Heart left ventricle (tissue), 16 donors: ENCODE measurements at regions not wholly inside any gene's neighbourhood (a gene's known extent, or its start where the extent isn't known, plus 50 kb on each side); places are given as distances from the start of the nearest gene placed in this dataset.

ENCODE experiments used
- ATAC-seq, 4 donors: fragments of 200-7000 bp; cut with Tn5 transposase; one replicate each; pipeline ENCODE4 v1.9.1; 2020 to 2022; ENCODE audit warnings: moderate library complexity in 4 of 4, mild to moderate bottlenecking in 3 of 4, moderate number of reproducible peaks in 1 of 4
- DNase-seq, 5 donors: peaks; one replicate each; pipeline ENCODE4 v3.0.0-alpha.2; 2020
- H3K27ac ChIP-seq, 12 donors: fragments of 200-600 bp; sonication (generic) in 4 of 12; one replicate each; pipeline versions ENCODE4 v1.5.0 to v1.8.0; 2016 to 2022; ENCODE audit warnings: mild to moderate bottlenecking in 2 of 12
- H3K27me3 ChIP-seq, 9 donors: fragments of 200-600 bp; sonication (generic) in 2 of 9; one replicate each; pipeline versions ENCODE4 v1.5.1 to v1.8.0; 2016 to 2022; ENCODE audit warnings: mild to moderate bottlenecking in 3 of 9
- H3K36me3 ChIP-seq, 9 donors: fragments of 200-600 bp; sonication (generic) in 2 of 9; one replicate each; pipeline versions ENCODE4 v1.5.0 to v1.8.0; 2018 to 2022; ENCODE audit warnings: mild to moderate bottlenecking in 2 of 9
- H3K4me1 ChIP-seq, 12 donors: fragments of 200-600 bp; sonication (generic) in 4 of 12; one replicate each; pipeline versions ENCODE4 v1.5.0 to v1.8.0; 2016 to 2022; ENCODE audit warnings: mild to moderate bottlenecking in 3 of 12
- H3K4me3 ChIP-seq, 12 donors: fragments of 200-600 bp; sonication (generic) in 4 of 12; one replicate each; pipeline versions ENCODE4 v1.5.0 to v1.8.0; 2017 to 2022; ENCODE audit warnings: mild to moderate bottlenecking in 9 of 12, moderate library complexity in 4 of 12
- H3K9me3 ChIP-seq, 12 donors: fragments of 200-600 bp; sonication (generic) in 4 of 12; one replicate each; pipeline versions ENCODE4 v1.5.0 to v1.8.0; 2016 to 2022; ENCODE audit warnings: mild to moderate bottlenecking in 1 of 12
- CTCF ChIP-seq, 12 donors: fragments of 200-600 bp; sonication (generic) in 4 of 12; IDR thresholded peaks; one replicate each; pipeline versions ENCODE4 v1.5.0 to v1.8.0; 2018 to 2022; ENCODE audit warnings: antibody characterized with exemption in 12 of 12, mild to moderate bottlenecking in 5 of 12
- POLR2A ChIP-seq, 2 donors: fragments of 450-650 bp; IDR thresholded peaks; one replicate each; pipeline ENCODE4 v1.6.1; 2017; ENCODE audit warnings: antibody characterized with exemption in 2 of 2, mild to moderate bottlenecking in 2 of 2, moderate library complexity in 2 of 2
- WGBS, 4 donors: extraction: QIAGEN DNeasy Blood & Tissue Kit in 2 of 4; methylation state at CpG; one replicate each; pipeline versions ENCODE4 v1.1.5 to v1.1.7; 2013 to 2018; 5-methylcytosine and 5-hydroxymethylcytosine counted together
- intact Hi-C, 10 donors: fragments of 100-400 bp; cut with DNase I; formaldehyde crosslinking; loops; one replicate each; pipeline versions ENCODE4 v1.11.1 to v1.14.2; 2022
- donor health status: ischemic (EF 13 %, LVEDD 7.1; RV severe dilation, severe dysfunction).
- donor health status: healthy with polysubstance abuse.
- donor health status: DM: no; HTN: yes; CAD: no.
- donor health status: DM: no; HTN: no; CAD: no.
- donor health status: ischemic (EF 25% LVEDD 6.9; RV normal size, moderate dysfunction).
- donor health status: ischemic (EF 25% LVEDD 5.7; RV mildly dilated, moderate dysfunction).
- donor health status: healthy.
- donor health status: DM: yes; HTN: yes; CAD: no.
- donor health status: ischemic (EF 35%, LVEDD 5.7; RV mildly dilated, moderate dysfunction).
- donor health status: nonischemic (EF 11% LVEDD 7.7; RV severe dilation, severe dysfunction).
- donor health status: DM: yes; HTN: yes; CAD: no.
- donor health status: PGD.
- donor health status: ischemic (EF 29% LVEDD 5.4; RV normal size, mild dysfunction).
- donor health status: nonischemic (EF 23%, LVEDD 6.1; RV moderate dilation, normal function).

- WGBS, 4 donors: 57 to 69% (median 59%) methylated on average over 6 of the region's 6 CpGs
- Histone ChIP-seq H3K9me3 (no peaks in the 10 kb centered on the region), H3K36me3 (no peaks in the 10 kb centered on the region), H3K27me3 (no peaks in the 10 kb centered on the region), H3K27ac (no peak overlapping the region), H3K4me3 (no peak overlapping the region), H3K4me1 (peaks cover 0 to 9% (median 0%) of the 10 kb centered on the region in 12 donors)
- TF ChIP-seq POLR2A (IDR thresholded peaks at IDR 0.05): no peak
- no peak for TF ChIP-seq CTCF (IDR thresholded peaks at IDR 0.05)
- intact Hi-C loops: no loop called here
- peak in 3 of 4 donors; percentile 45 to 72 (median 71) for ATAC-seq
- no peak for DNase-seq
Observed at GRCh38 chr1:216854836-216855484, 131.7 kb upstream of the ESRRG start.

- no peaks in the 10 kb centered on the region for H3K9me3 ChIP-seq
- intact Hi-C loops: no loop called here
- TF ChIP-seq POLR2A (IDR thresholded peaks at IDR 0.05): no peak
- no peak for TF ChIP-seq CTCF (IDR thresholded peaks at IDR 0.05)
Observed at GRCh38 chr1:216851073-216851472, 127.8 kb upstream of the ESRRG start.

GRCh38 chr1:216849146-216849545 lies 125.9 kb upstream of the ESRRG start:
- DNase-seq (no peak), ATAC-seq (no peak)
- no peaks in the 10 kb centered on the region for H3K27me3 ChIP-seq
- TF ChIP-seq CTCF (IDR thresholded peaks at IDR 0.05) (no peak), POLR2A (IDR thresholded peaks at IDR 0.05) (no peak)
- intact Hi-C loops: no loop called here
- WGBS, 4 donors: 29 to 35% (median 31%) methylated on average over 4 of the region's 4 CpGs
- no peaks in the 10 kb centered on the region for H3K9me3 ChIP-seq
- H3K36me3 ChIP-seq: no peaks in the 10 kb centered on the region
- H3K4me1 ChIP-seq: peaks cover 0 to 12% (median 0%) of the 10 kb centered on the region in 12 donors
- H3K4me3 ChIP-seq: no peak overlapping the region
- no peak overlapping the region for H3K27ac ChIP-seq

More at GRCh38 chr1:216851073-216851472, 127.8 kb upstream of the ESRRG start:
- Histone ChIP-seq H3K27ac (no peak overlapping the region), H3K4me3 (no peak overlapping the region), H3K4me1 (peaks cover 0 to 18% (median 0%) of the 10 kb centered on the region in 12 donors), H3K27me3 (no peaks in the 10 kb centered on the region), H3K36me3 (no peaks in the 10 kb centered on the region)
- WGBS, 4 donors: 85 to 93% (median 90%) methylated on average over 2 of the region's 2 CpGs
- DNase-seq: no peak
- ATAC-seq: no peak

GRCh38 chr1:216847397-216848036 lies 124.3 kb upstream of the ESRRG start:
- no peaks in the 10 kb centered on the region for H3K36me3 ChIP-seq
- H3K27ac ChIP-seq: peak overlapping the region in 1 of 12 donors; percentile 33
- intact Hi-C loops: no loop called here
- WGBS, 4 donors: 68 to 77% (median 70%) methylated on average over 6 of the region's 6 CpGs
- no peaks in the 10 kb centered on the region for H3K9me3 ChIP-seq
- no peak overlapping the region for H3K4me3 ChIP-seq
- DNase-seq (no peak), ATAC-seq (peak in 1 of 4 donors; percentile 47)
- H3K27me3 ChIP-seq: no peaks in the 10 kb centered on the region
- TF ChIP-seq CTCF (IDR thresholded peaks at IDR 0.05) (no peak), POLR2A (IDR thresholded peaks at IDR 0.05) (no peak)
- peaks cover 0 to 12% (median 0%) of the 10 kb centered on the region in 12 donors for H3K4me1 ChIP-seq
